Panc1 (cell line): ENCODE measurements at regions not wholly inside any gene's neighbourhood (a gene's known extent, or its start where the extent isn't known, plus 50 kb on each side); places are given as distances from the start of the nearest gene placed in this dataset.
A peak's percentile ranks its signal among the peaks of the same experiment; 100 is the strongest.

Experiments used
- ATAC-seq: fragments of 200-7000 bp; cut with Tn5 transposase; 2 replicates; pipeline ENCODE4 v1.9.1; 2020; ENCODE audit warnings: mild to moderate bottlenecking, moderate library complexity
- BruUV-seq: library from RNA; stranded (reverse); fragments of 400-500 nt; replicated peaks from 2 replicates; lab custom pipeline; 2021; lab: Mats Ljungman, UMichigan
- CTCF ChIA-PET: fragments of 300-600 bp; sonication (Branson Sonifier 250); formaldehyde crosslinking; loops from one replicate; lab custom pipeline; 2022; ENCODE audit warnings: antibody characterized with exemption; lab: Charles Lee
- POLR2A ChIA-PET: fragments of 300-600 bp; sonication (Branson Sonifier 250); formaldehyde crosslinking; loops from one replicate; lab custom pipeline; 2022; ENCODE audit warnings: antibody characterized with exemption; lab: Charles Lee
- DNase-seq: peaks from one replicate; pipeline ENCODE4 v3.0.0-alpha.2; 2010; ENCODE audit warnings: low read depth, low spot score
- H3K27ac ChIP-seq: 2 replicates; pipeline ENCODE4 v1.5.1; 2011; ENCODE audit warnings: mild to moderate bottlenecking, low read length, inconsistent platforms
- H3K27me3 ChIP-seq: fragments of 200-500 bp; sonication (Bioruptor generic); 2 replicates; pipeline ENCODE4 v1.6.0; 2014; ENCODE audit warnings: low read length, inconsistent platforms; ENCODE audit not compliant: control insufficient read depth, insufficient read depth
- H3K36me3 ChIP-seq: fragments of 200-500 bp; sonication (Bioruptor generic); 2 replicates; pipeline ENCODE4 v1.5.1; 2014; ENCODE audit warnings: inconsistent platforms, mild to moderate bottlenecking, low read length, moderate library complexity; ENCODE audit not compliant: control insufficient read depth, insufficient read depth
- H3K4me1 ChIP-seq: 2 replicates; pipeline ENCODE4 v1.5.1; 2011; ENCODE audit warnings: inconsistent platforms, mild to moderate bottlenecking, low read length, moderate library complexity; ENCODE audit not compliant: control insufficient read depth, insufficient read depth
- H3K4me3 ChIP-seq, 2 experiments: 2 replicates each; pipeline ENCODE4 v1.5.1; 2011 to 2012; ENCODE audit warnings: low read depth in 2 of 2, low read length in 2 of 2, mild to moderate bottlenecking in 2 of 2, inconsistent platforms in 1 of 2, moderate library complexity in 1 of 2
- H3K9me3 ChIP-seq: fragments of 200-500 bp; sonication (Bioruptor generic); 2 replicates; pipeline ENCODE4 v1.5.1; 2014; ENCODE audit warnings: low read depth, mild to moderate bottlenecking, inconsistent platforms, low read length, moderate library complexity; ENCODE audit not compliant: control insufficient read depth, insufficient read depth
- CTCF ChIP-seq: fragments of 450-650 bp; IDR thresholded peaks from 2 replicates; pipeline ENCODE4 v1.5.1; 2017; ENCODE audit warnings: mild to moderate bottlenecking
- POLR2AphosphoS5 ChIP-seq: IDR thresholded peaks from 2 replicates; pipeline ENCODE4 v1.6.1; 2012; ENCODE audit warnings: mild to moderate bottlenecking, low read depth, low read length, moderate library complexity
- REST ChIP-seq, 2 experiments: IDR thresholded peaks; 2 replicates each; pipeline ENCODE4 v1.6.1; 2011 to 2012; ENCODE audit warnings: low read depth in 2 of 2, control low read depth in 1 of 2, low read length in 1 of 2, mild to moderate bottlenecking in 1 of 2, moderate library complexity in 1 of 2; ENCODE audit not compliant: insufficient read depth in 1 of 2
- SIN3A ChIP-seq: IDR thresholded peaks from 2 replicates; pipeline ENCODE4 v1.6.1; 2012; ENCODE audit warnings: low read depth, mild to moderate bottlenecking, low read length, moderate library complexity, borderline replicate concordance; ENCODE audit not compliant: insufficient read depth
- TCF7L2 ChIP-seq: IDR thresholded peaks from 2 replicates; pipeline ENCODE4 v1.6.1; 2011; ENCODE audit warnings: mild to moderate bottlenecking, low read depth, low read length, inconsistent platforms
- in situ Hi-C: cut with HindIII; loops from 2 replicates; pipeline ENCODE4 v1.10.0; 2016; ENCODE audit warnings: low sequenced_read_pairs, low pct_unique_long_range_greater_than_20kb
- intact Hi-C: fragments of 100-400 bp; cut with micrococcal nuclease; formaldehyde crosslinking; loops from one replicate; pipeline ENCODE4 v1.10.0; 2022; ENCODE audit not compliant: unreplicated experiment

GRCh38 chr15:70290708-70291107, 193.0 kb upstream of the TLE3 start:
- H3K27ac ChIP-seq: peak overlapping the region; percentile 62
- H3K4me1 ChIP-seq: peaks cover 22% of the 10 kb centered on the region
- intact Hi-C loops (no loop called here), in situ Hi-C loops (no loop called here)
- H3K4me3 ChIP-seq: no peak overlapping the region
- H3K9me3 ChIP-seq: no peaks in the 10 kb centered on the region
- ChIA-PET CTCF (no interaction called here), POLR2A (no interaction called here)
- TF ChIP-seq CTCF (no peak), TCF7L2 (no peak), SIN3A (no peak), POLR2AphosphoS5 (no peak), REST (IDR thresholded peaks at IDR 0.05; ENCODE audit: insufficient read depth in 1 of 2, low read depth in 2 of 2, low read length in 1 of 2) (no peak)
- DNase-seq (no peak), ATAC-seq (no peak)
- no peaks in the 10 kb centered on the region for H3K36me3 ChIP-seq
- BruUV-seq: no TSS peak
- no peaks in the 10 kb centered on the region for H3K27me3 ChIP-seq

GRCh38 chr15:70289191-70289955, 191.7 kb upstream of the TLE3 start:
- no peak for DNase-seq
- peak overlapping the region; percentile 62 for H3K27ac ChIP-seq
- no peak for TF ChIP-seq REST (IDR thresholded peaks at IDR 0.05; ENCODE audit: insufficient read depth in 1 of 2, low read depth in 2 of 2, low read length in 1 of 2)
- TF ChIP-seq SIN3A: no peak
- TF ChIP-seq TCF7L2: no peak
- TF ChIP-seq CTCF: no peak
- no peak for TF ChIP-seq POLR2AphosphoS5
- no TSS peak for BruUV-seq
- H3K4me1 ChIP-seq: peaks cover 22% of the 10 kb centered on the region
- H3K36me3 ChIP-seq: no peaks in the 10 kb centered on the region
- in situ Hi-C loops (no loop called here), intact Hi-C loops (no loop called here)
- H3K4me3 ChIP-seq: no peak overlapping the region
- POLR2A ChIA-PET: no interaction called here
- CTCF ChIA-PET: no interaction called here
- no peaks in the 10 kb centered on the region for H3K27me3 ChIP-seq
- ATAC-seq: peak; percentile 75
- no peaks in the 10 kb centered on the region for H3K9me3 ChIP-seq
